HepG2 (cell line): ENCODE measurements at regions not wholly inside any gene's neighbourhood (a gene's known extent, or its start where the extent isn't known, plus 50 kb on each side); places are given as distances from the start of the nearest gene placed in this dataset.

Source experiments
- ATAC-seq: fragments of 200-7000 bp; cut with Tn5 transposase; 3 replicates; pipeline ENCODE4 v1.9.1; 2020; ENCODE audit warnings: mild to moderate bottlenecking, moderate library complexity
- BruUV-seq: library from RNA; stranded (reverse); fragments of 400-500 nt; replicated peaks from 2 replicates; lab custom pipeline; 2021; lab: Mats Ljungman, UMichigan
- CTCF ChIA-PET: fragments of 300-600 bp; formaldehyde crosslinking; extraction: SDS; loops from one replicate; lab custom pipeline; 2021; ENCODE audit warnings: low total read pairs, inconsistent platforms, low intra/inter-chr PET ratio; lab: Yijun Ruan, JAX
- POLR2A ChIA-PET: fragments of 350-600 bp; sonication (Branson Sonifier 250); formaldehyde crosslinking; loops from one replicate; lab custom pipeline; 2020; ENCODE audit warnings: antibody characterized with exemption, inconsistent platforms; lab: Yijun Ruan, JAX
- DNase-seq: peaks from one replicate; pipeline ENCODE4 v3.0.0-alpha.2; 2015; ENCODE audit warnings: low spot score
- FAIRE-seq: peaks from 3 replicates; lab custom pipeline; 2011; peaks lifted over from hg19 to GRCh38; lab: Jason Lieb, UNC
- H2AFZ ChIP-seq: one replicate; pipeline ENCODE4 v1.6.1; 2011; ENCODE audit warnings: low read length, inconsistent platforms
- H3K27ac ChIP-seq: fragments of 300-600 bp; 3 replicates; pipeline ENCODE4 v1.8.0; 2011; ENCODE audit warnings: mixed run types, mild to moderate bottlenecking, mixed read lengths, low read length, inconsistent platforms; ENCODE audit not compliant: insufficient read depth; ENCODE audit errors: extremely low read length
- H3K27me3 ChIP-seq, 2 experiments: fragments of 200-600 bp in 1 of 2; 2 replicates in 1 of 2; 3 replicates in 1 of 2; pipeline versions ENCODE4 v1.6.0 to v1.8.0; 2011; ENCODE audit warnings: low read length in 2 of 2, mild to moderate bottlenecking in 2 of 2, moderate library complexity in 2 of 2, inconsistent platforms in 1 of 2; ENCODE audit not compliant: insufficient read depth in 2 of 2, control insufficient read depth in 1 of 2
- H3K36me3 ChIP-seq, 2 experiments: fragments of 200-600 bp in 1 of 2; replicated peaks in 1 of 2; 2 replicates in 1 of 2; 3 replicates in 1 of 2; pipeline versions ENCODE4 v1.5.1 to v1.8.0; 2011; ENCODE audit warnings: low read length in 2 of 2, inconsistent platforms in 1 of 2; ENCODE audit not compliant: insufficient read depth in 2 of 2, control insufficient read depth in 1 of 2
- H3K4me1 ChIP-seq: 2 replicates; pipeline ENCODE4 v1.5.1; 2012; ENCODE audit warnings: low read length, inconsistent platforms; ENCODE audit not compliant: insufficient read depth
- H3K4me2 ChIP-seq: 2 replicates; pipeline ENCODE4 v1.6.0; 2011; ENCODE audit warnings: low read depth, low read length, inconsistent platforms
- H3K4me3 ChIP-seq, 3 experiments: fragments of 200-600 bp in 1 of 3; sonication (generic), shearing (Covaris generic) in 1 of 3; replicated peaks in 1 of 3; 2 replicates each; pipeline ENCODE4 v1.5.1; 2011 to 2016; ENCODE audit warnings: low read length in 3 of 3, inconsistent platforms in 2 of 3, low read depth in 2 of 3, mild to moderate bottlenecking in 2 of 3, control low read depth in 1 of 3, mixed read lengths in 1 of 3; ENCODE audit not compliant: insufficient read depth in 1 of 3
- H3K79me2 ChIP-seq: one replicate; pipeline ENCODE4 v1.6.1; 2011; ENCODE audit warnings: low read length, inconsistent platforms; ENCODE audit not compliant: insufficient read depth
- H3K9ac ChIP-seq: 2 replicates; pipeline ENCODE4 v1.6.0; 2011; ENCODE audit warnings: mild to moderate bottlenecking, low read depth, low read length, inconsistent platforms; ENCODE audit not compliant: insufficient read depth
- H3K9me3 ChIP-seq: 2 replicates; pipeline ENCODE4 v1.5.1; 2012; ENCODE audit warnings: mild to moderate bottlenecking, low read length
- H4K20me1 ChIP-seq: 2 replicates; pipeline ENCODE4 v1.6.0; 2011; ENCODE audit warnings: inconsistent platforms, mild to moderate bottlenecking, low read length, moderate library complexity; ENCODE audit not compliant: insufficient read depth
- ATF2 ChIP-seq: sonication (generic); formaldehyde crosslinking; IDR thresholded peaks from 2 replicates; pipeline ENCODE4 v1.4.0; 2020; ENCODE audit warnings: missing genetic modification reagents
- BRF2 ChIP-seq: sonication (generic); formaldehyde crosslinking; IDR thresholded peaks from 2 replicates; pipeline ENCODE4 v1.8.1; 2022; ENCODE audit warnings: mild to moderate bottlenecking, missing genetic modification reagents
- CHD2 ChIP-seq: IDR thresholded peaks from 2 replicates; pipeline ENCODE4 v1.6.1; 2011; ENCODE audit warnings: low read depth, low read length, improper control_type of control experiment
- EED ChIP-seq: sonication (generic); formaldehyde crosslinking; IDR thresholded peaks from 2 replicates; pipeline ENCODE4 v1.5.0; 2020; ENCODE audit warnings: mild to moderate bottlenecking, missing genetic modification reagents
- GLMP ChIP-seq: sonication (generic); formaldehyde crosslinking; IDR thresholded peaks from 2 replicates; pipeline ENCODE4 v1.9.0; 2021; ENCODE audit warnings: missing genetic modification reagents, mild to moderate bottlenecking, borderline replicate concordance
- HDAC1 ChIP-seq: sonication (generic); formaldehyde crosslinking; IDR thresholded peaks from 2 replicates; pipeline ENCODE4 v1.5.1; 2020; ENCODE audit warnings: mild to moderate bottlenecking, missing genetic modification reagents
- HDAC2 ChIP-seq: sonication (generic); formaldehyde crosslinking; IDR thresholded peaks from 2 replicates; pipeline ENCODE4 v1.4.0; 2020; ENCODE audit warnings: missing genetic modification reagents
- HMGXB4 ChIP-seq, 2 experiments: sonication (generic) in 1 of 2; formaldehyde crosslinking in 1 of 2; IDR thresholded peaks; 2 replicates each; pipeline versions ENCODE4 v1.4.0 to v1.6.1; 2018 to 2020; ENCODE audit warnings: missing genetic modification reagents in 2 of 2, borderline replicate concordance in 1 of 2, low read depth in 1 of 2, mild to moderate bottlenecking in 1 of 2, missing biosample characterization in 1 of 2
- HNRNPH1 ChIP-seq: fragments of 200-400 bp; formaldehyde crosslinking; optimal IDR thresholded peaks from 2 replicates; pipeline ENCODE3; 2017; ENCODE audit warnings: mild to moderate bottlenecking, low read depth, low read length
- HOXA5 ChIP-seq: sonication (generic); formaldehyde crosslinking; IDR thresholded peaks from 2 replicates; pipeline ENCODE4 v1.4.0; 2020; ENCODE audit warnings: missing genetic modification reagents
- KDM4B ChIP-seq: sonication (generic); formaldehyde crosslinking; IDR thresholded peaks from 2 replicates; pipeline ENCODE4 v1.4.0; 2020; ENCODE audit warnings: missing genetic modification reagents
- MXI1 ChIP-seq: IDR thresholded peaks from 3 replicates; pipeline ENCODE4 v1.6.1; 2012; ENCODE audit warnings: low read depth, low read length, inconsistent platforms, borderline replicate concordance
- NAIF1 ChIP-seq: sonication (generic); formaldehyde crosslinking; IDR thresholded peaks from 2 replicates; pipeline ENCODE4 v1.5.0; 2020; ENCODE audit warnings: mild to moderate bottlenecking, missing genetic modification reagents, borderline replicate concordance
- RAD51 ChIP-seq: fragments of 450-650 bp; IDR thresholded peaks from 2 replicates; pipeline ENCODE4 v1.6.1; 2016; ENCODE audit warnings: borderline replicate concordance
- ZNF839 ChIP-seq: sonication (generic); formaldehyde crosslinking; IDR thresholded peaks from 2 replicates; pipeline ENCODE4 v1.4.0; 2020; ENCODE audit warnings: missing genetic modification reagents, mild to moderate bottlenecking, borderline replicate concordance
- ZSCAN9 ChIP-seq: IDR thresholded peaks from 2 replicates; pipeline ENCODE4 v1.6.1; 2016; ENCODE audit warnings: borderline replicate concordance
- WGBS: methylation state at CpG from one replicate; pipeline ENCODE4 v1.1.6; 2017; ENCODE audit warnings: low lambda C conversion rate; 5-methylcytosine and 5-hydroxymethylcytosine counted together
- in situ Hi-C: cut with HindIII; loops from 2 replicates; pipeline ENCODE4 v1.10.0; 2017; ENCODE audit warnings: low pct_unique_long_range_greater_than_20kb; ENCODE audit not compliant: extremely low pct_ligation_motif_present
- intact Hi-C: fragments of 100-400 bp; cut with micrococcal nuclease; formaldehyde crosslinking; loops from one replicate; pipeline ENCODE4 v1.10.0; 2022; ENCODE audit not compliant: unreplicated experiment

- Histone ChIP-seq H3K9me3 (no peaks in the 10 kb centered on the region), H3K4me3 (no peak overlapping the region), H2AFZ (no peak overlapping the region), H3K27ac (no peak overlapping the region), H3K4me2 (no peak overlapping the region), H4K20me1 (no peaks in the 10 kb centered on the region), H3K27me3 (no peaks in the 10 kb centered on the region), H3K4me1 (no peaks in the 10 kb centered on the region), H3K36me3 (no peaks in the 10 kb centered on the region), H3K9ac (no peak overlapping the region), H3K79me2 (no peaks in the 10 kb centered on the region)
- BruUV-seq = no TSS peak
- TF ChIP-seq HDAC1 (CRISPR knock-in tag) (no peak), HMGXB4 (CRISPR knock-in tag; IDR thresholded peaks at IDR 0.05; ENCODE audit: borderline replicate concordance in 1 of 2, low read depth in 1 of 2) (no peak), MXI1 (no peak), ZNF839 (CRISPR knock-in tag) (no peak), HNRNPH1 (no peak), ATF2 (CRISPR knock-in tag) (no peak), EED (no peak), KDM4B (no peak), GLMP (no peak), NAIF1 (CRISPR knock-in tag) (no peak), CHD2 (no peak), HDAC2 (CRISPR knock-in tag) (no peak), ZSCAN9 (CRISPR knock-in tag) (no peak), BRF2 (no peak), HOXA5 (no peak), RAD51 (no peak)
- ChIA-PET POLR2A (no interaction called here), CTCF (no interaction called here)
- ATAC-seq = no peak
- WGBS = 0% methylated on average over 3 of the region's 9 CpGs
- in situ Hi-C loops (no loop called here), intact Hi-C loops (no loop called here)
- no peak for DNase-seq
- no peak for FAIRE-seq
Observed at GRCh38 chrX:68980906-68981616, 152.2 kb downstream of the EFNB1 start.
